Limb (tissue), 2 donors: ENCODE measurements at regions not wholly inside any gene's neighbourhood (a gene's known extent, or its start where the extent isn't known, plus 50 kb on each side); places are given as distances from the start of the nearest gene placed in this dataset.

ENCODE experiments used
- DNase-seq, 2 donors: peaks; one replicate each; pipeline ENCODE4 v3.0.0-alpha.2; 2016; ENCODE audit errors: extremely low spot score in 2 of 2

- DNase-seq = no peak
Measured at GRCh38 chr10:64497306-64497705, 976.1 kb downstream of the REEP3 start.

GRCh38 chr10:64501807-64502206 is 980.6 kb downstream of the REEP3 start:
- no peak for DNase-seq

GRCh38 chr10:64502936-64503335 is 981.7 kb downstream of the REEP3 start:
- no peak for DNase-seq

GRCh38 chr10:64503429-64503828 is 982.2 kb downstream of the REEP3 start:
- no peak for DNase-seq

- DNase-seq = no peak
Measured at GRCh38 chr10:64505501-64505900, 984.3 kb downstream of the REEP3 start.

- no peak for DNase-seq
Measured at GRCh38 chr10:64506963-64507362, 985.8 kb downstream of the REEP3 start.

- no peak for DNase-seq
Measured at GRCh38 chr10:64507651-64508028, 986.4 kb downstream of the REEP3 start.

- DNase-seq = no peak
Measured at GRCh38 chr10:64508029-64508661, 986.9 kb downstream of the REEP3 start.

GRCh38 chr10:64515970-64516699 is 994.9 kb downstream of the REEP3 start:
- DNase-seq = no peak

GRCh38 chr10:64518456-64518855 is 997.3 kb downstream of the REEP3 start:
- no peak for DNase-seq

GRCh38 chr10:64519427-64519826 is 998.2 kb downstream of the REEP3 start:
- DNase-seq = no peak

- no peak for DNase-seq
Measured at GRCh38 chr10:64519831-64520230, 998.6 kb downstream of the REEP3 start.

GRCh38 chr10:64523065-64523759 is 1002.0 kb downstream of the REEP3 start:
- DNase-seq = no peak

GRCh38 chr10:64528294-64529002 is 1007.2 kb downstream of the REEP3 start:
- DNase-seq = no peak

- DNase-seq = no peak
Measured at GRCh38 chr10:64529003-64529350, 1007.8 kb downstream of the REEP3 start.

GRCh38 chr10:64534616-64535015 is 1013.4 kb downstream of the REEP3 start:
- DNase-seq = no peak

- DNase-seq = no peak
Measured at GRCh38 chr10:64535131-64535867, 1014.1 kb downstream of the REEP3 start.

- DNase-seq = no peak
Measured at GRCh38 chr10:64537112-64537511, 1015.9 kb downstream of the REEP3 start.

GRCh38 chr10:64537928-64538327 is 1016.7 kb downstream of the REEP3 start:
- no peak for DNase-seq

GRCh38 chr10:64546073-64546472 is 1024.9 kb downstream of the REEP3 start:
- no peak for DNase-seq

GRCh38 chr10:64547168-64547567 is 1026.0 kb downstream of the REEP3 start:
- no peak for DNase-seq
